T-helper 2 cell treated with Interferon-gamma antibody and Interleukin-4, amounts not matched to agents 5 μg/mL and 100 μg/mL, for 36 hours (primary cell): ENCODE measurements at regions not wholly inside any gene's neighbourhood (a gene's known extent, or its start where the extent isn't known, plus 50 kb on each side); places are given as distances from the start of the nearest gene placed in this dataset.

ENCODE experiments used
- DNase-seq: peaks from one replicate; pipeline ENCODE4 v3.0.0; 2021; ENCODE audit warnings: low spot score
- H3K27ac Mint-ChIP-seq: one replicate; pipeline ENCODE4 v1.8.0; 2021; ENCODE audit warnings: mild to moderate bottlenecking, mixed read lengths
- H3K27me3 Mint-ChIP-seq: one replicate; pipeline ENCODE4 v1.8.0; 2021; ENCODE audit warnings: low read depth, mixed read lengths
- H3K36me3 Mint-ChIP-seq: one replicate; pipeline ENCODE4 v1.8.0; 2021; ENCODE audit warnings: low read depth, mixed read lengths
- H3K4me1 Mint-ChIP-seq: one replicate; pipeline ENCODE4 v1.8.0; 2021; ENCODE audit warnings: low read depth, mixed read lengths
- H3K4me3 Mint-ChIP-seq: one replicate; pipeline ENCODE4 v1.8.0; 2022; ENCODE audit warnings: mild to moderate bottlenecking, moderate library complexity, mixed read lengths
- H3K9me3 Mint-ChIP-seq: one replicate; pipeline ENCODE4 v1.8.0; 2021; ENCODE audit warnings: mixed read lengths

DNA sequence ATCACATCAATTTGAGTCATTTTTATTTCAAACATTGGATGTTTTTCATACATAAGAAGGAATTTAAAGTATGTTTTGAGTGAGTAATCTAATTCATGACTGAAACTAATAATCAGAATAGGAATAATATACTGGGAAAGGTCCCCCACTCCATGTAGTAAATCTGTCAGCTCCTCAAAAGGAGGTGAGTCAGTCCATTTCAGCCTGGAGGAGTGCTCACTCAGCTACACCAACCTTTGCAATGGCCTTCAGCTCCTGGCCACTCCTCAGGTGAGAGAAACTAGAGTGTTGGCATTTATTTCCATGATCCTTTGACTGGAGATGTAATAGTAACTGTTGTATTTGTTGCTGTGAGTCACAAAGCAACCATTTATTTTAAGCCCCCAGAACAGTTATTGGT lies 744.9 kb upstream of the ARRDC4 start:
- H3K4me1 Mint-ChIP-seq = no peaks in the 10 kb centered on the region
- no peaks in the 10 kb centered on the region for H3K36me3 Mint-ChIP-seq
- no peaks in the 10 kb centered on the region for H3K27me3 Mint-ChIP-seq

DNA sequence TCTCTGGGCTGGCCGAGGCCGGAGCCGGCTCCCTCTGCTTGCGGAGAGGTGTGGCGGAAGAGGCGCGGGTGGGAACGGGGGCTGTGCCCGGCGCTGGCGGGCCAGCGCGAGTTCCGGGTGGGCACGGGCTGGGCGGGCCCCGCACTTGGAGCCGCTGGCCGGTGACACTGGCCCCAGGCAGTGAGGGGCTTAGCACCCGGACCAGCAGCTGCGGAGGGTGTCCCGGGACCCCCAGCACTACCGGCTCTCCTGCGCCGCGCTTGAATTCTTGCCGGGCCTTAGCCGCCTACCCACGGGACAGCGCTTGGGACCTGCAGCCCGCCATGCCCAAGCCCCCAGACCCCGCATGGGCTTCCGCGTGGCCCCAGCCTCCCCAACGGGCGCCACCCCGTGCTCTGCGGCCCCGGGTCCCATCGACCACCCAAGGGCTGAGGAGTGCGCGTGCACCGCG lies 736.3 kb upstream of the ARRDC4 start:
- no peak overlapping the region for H3K4me3 Mint-ChIP-seq
- no peaks in the 10 kb centered on the region for H3K4me1 Mint-ChIP-seq
- no peak for DNase-seq
- no peaks in the 10 kb centered on the region for H3K36me3 Mint-ChIP-seq
- no peak overlapping the region for H3K27ac Mint-ChIP-seq
- peaks cover 3% of the 10 kb centered on the region for H3K9me3 Mint-ChIP-seq
- no peaks in the 10 kb centered on the region for H3K27me3 Mint-ChIP-seq

More for the DNA sequence above, 744.9 kb upstream of the ARRDC4 start:
- H3K27ac Mint-ChIP-seq = no peak overlapping the region
- no peak for DNase-seq
- H3K4me3 Mint-ChIP-seq = no peak overlapping the region
- H3K9me3 Mint-ChIP-seq = no peaks in the 10 kb centered on the region

DNA sequence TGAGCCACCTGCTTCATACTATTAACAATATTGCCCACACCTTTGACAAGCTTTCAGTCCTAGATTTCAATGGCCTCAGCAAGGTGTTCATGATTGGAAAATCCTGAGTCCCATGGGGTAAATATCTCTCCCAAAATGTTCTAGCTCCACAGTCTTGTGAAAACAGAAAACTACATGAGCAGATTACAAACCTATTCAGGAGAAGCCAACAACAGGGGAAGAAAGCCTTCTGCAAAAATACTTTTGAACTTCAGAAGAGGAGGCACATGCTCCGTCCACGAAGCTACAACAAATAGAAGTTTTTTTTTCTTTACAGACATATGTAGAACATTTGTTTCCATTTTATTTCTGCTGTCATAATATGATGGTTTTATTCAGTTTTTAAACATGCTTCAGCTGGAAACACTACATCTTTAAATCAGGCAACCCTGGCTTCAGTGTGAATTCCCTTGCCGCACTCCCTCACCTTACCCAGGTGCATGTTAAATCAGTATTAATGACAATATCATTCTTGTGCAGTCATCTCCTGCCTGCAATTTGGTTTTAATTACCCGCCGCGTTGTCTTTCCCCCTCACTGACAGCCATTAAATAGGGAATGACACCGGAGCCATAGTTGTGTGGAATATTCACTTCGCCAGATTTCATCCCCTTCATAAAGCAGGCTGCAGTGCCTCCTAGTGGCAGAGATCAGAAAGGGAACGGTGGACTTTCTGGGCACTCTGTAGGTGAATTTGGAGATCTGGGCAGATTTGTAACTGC lies 725.5 kb upstream of the ARRDC4 start:
- Mint-ChIP-seq H3K27ac (no peak overlapping the region), H3K9me3 (no peaks in the 10 kb centered on the region), H3K36me3 (no peaks in the 10 kb centered on the region), H3K4me3 (no peak overlapping the region), H3K4me1 (no peaks in the 10 kb centered on the region), H3K27me3 (no peaks in the 10 kb centered on the region)
- peak; percentile 5 for DNase-seq

DNA sequence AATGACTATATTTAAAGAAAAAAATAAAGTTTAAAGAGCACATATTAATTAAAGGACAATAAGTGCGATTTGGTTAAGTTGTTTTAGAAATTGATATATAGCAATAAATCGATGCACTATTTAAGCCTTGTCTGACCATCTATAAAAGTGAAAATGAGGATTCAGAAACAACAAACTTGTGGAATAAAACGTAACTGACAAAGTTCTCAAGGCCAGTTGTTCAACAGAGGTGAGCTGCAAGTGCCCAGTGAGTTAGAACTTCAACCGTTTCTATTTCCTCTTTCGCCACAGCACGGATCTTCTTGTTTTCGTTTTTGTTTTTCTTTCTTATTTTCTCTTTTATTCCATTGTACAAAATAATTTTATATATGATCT lies 724.9 kb upstream of the ARRDC4 start:
- no peaks in the 10 kb centered on the region for H3K4me1 Mint-ChIP-seq
- DNase-seq = no peak
- no peaks in the 10 kb centered on the region for H3K9me3 Mint-ChIP-seq
- no peaks in the 10 kb centered on the region for H3K36me3 Mint-ChIP-seq
- no peak overlapping the region for H3K27ac Mint-ChIP-seq
- H3K4me3 Mint-ChIP-seq = no peak overlapping the region
- H3K27me3 Mint-ChIP-seq = no peaks in the 10 kb centered on the region

DNA sequence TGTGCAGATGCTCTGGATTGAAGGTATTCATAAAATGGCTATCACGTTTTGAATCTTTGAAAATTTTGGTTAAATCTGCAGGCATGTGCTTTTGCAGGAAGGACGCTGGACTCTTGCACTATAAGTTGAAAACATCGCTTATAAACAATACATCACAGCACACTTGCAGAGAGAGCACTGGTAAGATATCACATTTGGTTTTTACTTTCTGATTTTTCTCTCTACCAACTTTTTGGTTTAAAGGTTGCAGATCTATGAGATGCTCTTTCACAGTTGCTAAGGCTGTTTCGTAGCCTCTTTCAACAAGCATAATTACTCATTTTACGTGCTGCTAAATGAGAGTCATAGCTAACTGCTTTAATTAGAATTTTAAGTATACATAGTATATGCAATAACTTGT lies 724.4 kb upstream of the ARRDC4 start:
- Mint-ChIP-seq H3K9me3 (no peaks in the 10 kb centered on the region), H3K36me3 (no peaks in the 10 kb centered on the region), H3K27ac (no peak overlapping the region), H3K4me3 (no peak overlapping the region), H3K4me1 (no peaks in the 10 kb centered on the region), H3K27me3 (no peaks in the 10 kb centered on the region)
- no peak for DNase-seq

DNA sequence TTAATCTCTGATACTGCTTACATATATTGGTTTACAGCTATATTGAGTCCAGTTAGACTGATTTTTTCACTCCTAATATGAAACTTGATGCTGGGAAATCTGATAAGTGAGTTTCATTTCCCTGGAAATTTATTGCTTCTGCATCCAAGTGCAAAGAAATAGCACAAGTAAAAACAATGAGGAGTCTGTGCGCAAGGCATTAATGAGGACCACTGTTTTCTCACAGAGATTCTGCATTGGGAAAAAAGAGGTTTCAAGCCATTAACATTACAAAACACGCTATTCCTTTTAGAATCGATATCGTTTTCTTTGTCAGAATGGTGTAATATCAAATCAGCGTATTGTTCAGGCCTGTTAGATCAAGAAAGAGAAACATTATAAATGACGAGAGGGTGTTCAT lies 723.3 kb upstream of the ARRDC4 start:
- Mint-ChIP-seq H3K4me1 (no peaks in the 10 kb centered on the region), H3K4me3 (no peak overlapping the region), H3K9me3 (no peaks in the 10 kb centered on the region), H3K27ac (no peak overlapping the region), H3K36me3 (no peaks in the 10 kb centered on the region), H3K27me3 (no peaks in the 10 kb centered on the region)
- DNase-seq = no peak

DNA sequence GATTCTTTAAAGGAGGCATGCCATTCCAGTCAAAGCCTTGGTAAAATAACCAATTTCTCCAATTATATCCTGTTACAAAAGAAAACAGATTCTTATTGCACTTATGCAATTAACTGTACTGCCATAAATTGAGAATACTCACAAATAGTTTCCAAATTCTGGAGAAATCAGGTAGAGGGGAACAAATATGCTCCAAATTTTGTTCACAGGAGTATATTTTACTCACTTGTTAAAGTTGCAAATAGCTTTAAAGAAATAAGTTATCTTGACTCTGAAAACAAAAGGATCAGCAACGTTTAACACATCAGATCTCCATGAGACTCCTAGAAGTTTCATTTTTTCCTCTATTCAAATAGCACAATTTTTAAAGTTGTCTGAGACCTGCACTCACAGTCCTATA lies 712.1 kb upstream of the ARRDC4 start:
- Mint-ChIP-seq H3K36me3 (no peaks in the 10 kb centered on the region), H3K4me1 (no peaks in the 10 kb centered on the region), H3K9me3 (peaks cover 11% of the 10 kb centered on the region), H3K4me3 (no peak overlapping the region), H3K27ac (no peak overlapping the region), H3K27me3 (no peaks in the 10 kb centered on the region)
- no peak for DNase-seq

DNA sequence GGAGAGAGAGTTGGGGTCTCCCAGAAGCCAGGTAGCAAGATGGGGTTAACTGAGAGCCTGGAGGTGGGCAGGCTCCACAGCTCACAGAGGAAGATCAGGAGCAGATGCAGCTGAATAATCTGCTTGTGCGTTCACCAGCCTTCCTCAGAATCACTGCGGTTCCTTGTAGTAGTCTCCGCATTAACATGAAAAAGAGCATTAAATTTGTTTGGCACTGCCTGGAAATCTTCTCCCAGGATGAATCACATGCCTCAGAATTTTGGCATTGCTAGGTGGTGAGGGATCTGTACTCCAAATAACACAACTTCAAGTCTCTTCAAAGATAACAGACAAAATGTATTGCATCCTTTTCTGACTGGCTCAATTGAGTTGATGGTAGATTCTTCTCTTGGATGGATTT lies 700.6 kb upstream of the ARRDC4 start:
- H3K36me3 Mint-ChIP-seq = no peaks in the 10 kb centered on the region
- no peaks in the 10 kb centered on the region for H3K27me3 Mint-ChIP-seq
- no peak for DNase-seq
- H3K4me1 Mint-ChIP-seq = no peaks in the 10 kb centered on the region
- no peak overlapping the region for H3K4me3 Mint-ChIP-seq
- no peak overlapping the region for H3K27ac Mint-ChIP-seq
- peaks cover 24% of the 10 kb centered on the region for H3K9me3 Mint-ChIP-seq

DNA sequence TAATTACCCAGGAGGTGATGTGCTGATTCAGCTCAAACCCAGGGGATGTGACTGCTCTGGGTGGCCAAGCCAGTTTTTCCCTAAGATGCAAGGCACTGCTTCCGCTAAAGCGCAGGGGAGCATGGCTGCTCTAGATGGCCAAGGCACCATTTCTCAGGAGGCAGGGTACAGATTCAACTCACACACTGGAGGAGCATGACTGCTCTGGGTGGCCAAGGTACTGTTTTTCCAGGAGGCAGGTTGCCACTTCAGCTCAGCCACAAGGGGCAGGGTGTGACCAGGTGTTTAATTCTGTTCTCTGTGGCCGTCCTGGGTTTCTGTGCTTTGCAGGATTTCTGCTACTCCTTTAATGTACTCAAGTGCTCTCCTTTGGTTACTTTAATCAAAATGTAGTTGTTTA lies 659.3 kb upstream of the ARRDC4 start:
- H3K27ac Mint-ChIP-seq = no peak overlapping the region
- peaks cover 10% of the 10 kb centered on the region for H3K9me3 Mint-ChIP-seq
- H3K4me1 Mint-ChIP-seq = no peaks in the 10 kb centered on the region
- DNase-seq = no peak
- no peaks in the 10 kb centered on the region for H3K36me3 Mint-ChIP-seq
- H3K4me3 Mint-ChIP-seq = no peak overlapping the region
- H3K27me3 Mint-ChIP-seq = no peaks in the 10 kb centered on the region

DNA sequence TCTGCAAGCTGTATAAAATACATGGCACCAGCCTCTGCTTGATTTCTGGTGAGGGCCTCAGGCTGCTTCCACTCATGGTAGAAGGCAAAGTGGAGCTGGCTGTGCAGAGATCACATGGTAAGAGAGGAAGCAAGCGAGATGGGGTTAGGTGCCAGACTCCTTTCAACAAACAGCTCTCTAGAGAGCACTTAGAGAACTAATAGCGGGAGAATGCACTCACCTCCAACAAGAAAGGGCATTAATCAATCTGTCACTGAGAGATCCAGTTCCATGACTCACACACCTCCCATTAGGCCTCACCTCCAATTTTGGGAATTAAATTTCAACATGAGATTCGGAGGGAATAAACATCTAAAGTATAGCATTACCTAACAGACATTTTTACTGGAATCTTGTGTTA lies 644.1 kb upstream of the ARRDC4 start:
- Mint-ChIP-seq H3K36me3 (no peaks in the 10 kb centered on the region), H3K9me3 (peaks cover 21% of the 10 kb centered on the region), H3K27ac (no peak overlapping the region), H3K27me3 (no peaks in the 10 kb centered on the region), H3K4me1 (no peaks in the 10 kb centered on the region), H3K4me3 (no peak overlapping the region)
- no peak for DNase-seq

DNA sequence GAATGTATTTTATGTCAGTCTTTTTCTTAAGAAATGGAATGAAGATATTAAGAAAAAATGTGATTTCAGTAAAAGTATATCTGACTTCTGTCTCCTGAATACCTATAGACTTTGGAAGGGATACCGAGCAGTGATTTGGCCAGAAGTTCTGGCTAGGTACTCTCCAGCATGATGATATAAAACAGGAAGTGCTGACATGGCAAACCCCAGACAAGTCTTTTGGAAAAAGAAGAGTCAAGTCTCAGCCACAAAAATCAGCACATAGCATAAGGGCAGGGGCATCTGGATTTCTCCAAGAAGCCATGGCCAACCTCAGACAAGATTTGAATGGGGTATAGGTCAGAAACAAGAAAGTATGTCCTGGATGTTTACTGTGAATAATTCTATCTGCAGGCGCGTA lies 643.3 kb upstream of the ARRDC4 start:
- no peak overlapping the region for H3K4me3 Mint-ChIP-seq

DNA sequence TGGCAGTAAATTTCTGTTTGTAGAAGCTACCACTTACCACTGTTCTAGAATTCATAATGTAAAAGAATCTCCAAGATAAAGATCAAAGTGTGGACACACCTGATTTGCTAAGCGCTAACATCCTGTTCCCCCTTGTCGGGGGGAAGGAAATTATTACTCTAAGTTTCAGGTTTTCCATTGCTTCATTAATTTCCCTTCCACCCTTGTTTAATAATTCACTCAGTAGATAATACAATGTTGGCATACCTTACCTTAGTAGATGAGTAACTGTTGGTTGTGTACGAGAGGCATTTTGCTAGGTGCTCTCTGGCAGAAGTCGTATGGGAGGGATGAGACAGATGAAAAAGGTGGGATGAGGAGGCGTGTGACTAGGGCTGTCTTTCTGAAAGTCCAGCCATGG lies 641.2 kb upstream of the ARRDC4 start:
- Mint-ChIP-seq H3K27me3 (no peaks in the 10 kb centered on the region), H3K4me3 (no peak overlapping the region), H3K4me1 (no peaks in the 10 kb centered on the region), H3K9me3 (peaks cover 26% of the 10 kb centered on the region), H3K27ac (no peak overlapping the region), H3K36me3 (no peaks in the 10 kb centered on the region)
- no peak for DNase-seq

More for the DNA sequence above, 643.3 kb upstream of the ARRDC4 start:
- H3K27ac Mint-ChIP-seq = no peak overlapping the region
- H3K9me3 Mint-ChIP-seq = peaks cover 26% of the 10 kb centered on the region
- no peak for DNase-seq
- no peaks in the 10 kb centered on the region for H3K36me3 Mint-ChIP-seq
- H3K4me1 Mint-ChIP-seq = no peaks in the 10 kb centered on the region
- no peaks in the 10 kb centered on the region for H3K27me3 Mint-ChIP-seq

DNA sequence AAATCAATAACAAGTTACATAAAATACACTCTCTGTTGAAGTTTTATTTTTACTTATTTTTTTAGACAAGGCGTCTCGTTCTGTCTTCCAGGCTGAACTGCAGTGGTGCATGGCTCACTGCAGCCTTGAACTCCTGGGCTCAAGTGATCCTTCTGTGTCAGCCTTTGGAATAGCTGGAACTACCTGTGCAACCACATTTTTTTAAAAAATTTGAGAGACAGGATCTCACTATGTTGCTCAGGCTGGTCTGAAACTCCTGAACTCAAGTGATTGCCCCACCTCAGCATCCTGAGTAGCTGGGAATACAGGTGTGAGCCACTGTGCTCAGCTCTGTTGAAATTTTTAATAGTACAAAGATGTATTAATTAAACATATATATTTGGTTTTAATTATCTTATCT lies 614.3 kb upstream of the ARRDC4 start:
- H3K27me3 Mint-ChIP-seq = no peaks in the 10 kb centered on the region
- H3K27ac Mint-ChIP-seq = no peak overlapping the region

DNA sequence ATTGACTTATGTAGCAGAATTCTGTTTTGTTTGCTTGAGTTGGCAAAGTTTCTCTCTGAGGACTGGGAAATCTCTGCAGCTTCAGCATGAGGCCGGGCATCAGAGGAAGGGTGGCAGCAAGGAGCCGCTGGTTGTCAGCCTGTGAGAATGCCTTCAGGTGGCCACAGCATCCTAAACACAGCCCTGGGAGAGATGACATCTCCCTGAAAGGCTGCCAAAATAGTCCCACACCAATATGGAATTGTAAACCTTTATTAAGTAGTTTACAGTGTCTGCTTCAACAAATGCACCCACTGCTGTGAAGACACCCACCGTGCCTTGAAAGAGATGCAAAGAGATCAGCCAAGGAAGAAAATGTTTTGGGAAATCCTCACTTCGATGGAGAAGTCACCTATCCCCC lies 609.7 kb upstream of the ARRDC4 start:
- DNase-seq = no peak
- peaks cover 32% of the 10 kb centered on the region for H3K9me3 Mint-ChIP-seq
- no peaks in the 10 kb centered on the region for H3K4me1 Mint-ChIP-seq
- no peaks in the 10 kb centered on the region for H3K36me3 Mint-ChIP-seq
- H3K27me3 Mint-ChIP-seq = no peaks in the 10 kb centered on the region
- no peak overlapping the region for H3K4me3 Mint-ChIP-seq
- no peak overlapping the region for H3K27ac Mint-ChIP-seq

More for the DNA sequence above, 614.3 kb upstream of the ARRDC4 start:
- Mint-ChIP-seq H3K36me3 (no peaks in the 10 kb centered on the region), H3K4me1 (no peaks in the 10 kb centered on the region), H3K9me3 (peaks cover 19% of the 10 kb centered on the region), H3K4me3 (no peak overlapping the region)
- DNase-seq = no peak

DNA sequence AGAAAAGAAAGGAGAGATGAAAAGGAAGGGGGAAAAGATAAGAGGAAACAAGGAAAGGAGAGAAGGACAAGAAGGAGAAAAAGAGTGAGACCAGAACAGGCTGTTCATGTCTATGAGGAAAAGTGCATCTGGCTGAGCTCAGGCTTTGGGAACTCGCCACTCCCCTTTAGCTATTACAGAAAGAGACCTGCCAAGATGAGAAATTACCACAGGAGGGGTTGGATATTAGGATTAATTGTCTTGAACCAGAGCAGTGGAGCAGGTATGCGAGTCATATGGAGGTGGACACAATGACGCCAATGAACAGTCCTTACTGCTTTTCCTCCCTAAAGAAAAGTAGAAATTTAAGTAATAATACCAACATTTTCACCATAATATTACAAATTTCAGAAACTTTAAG lies 577.0 kb upstream of the ARRDC4 start:
- Mint-ChIP-seq H3K4me1 (no peaks in the 10 kb centered on the region), H3K27ac (no peak overlapping the region)

More for the DNA sequence above, 577.0 kb upstream of the ARRDC4 start:
- no peak overlapping the region for H3K4me3 Mint-ChIP-seq
- no peak for DNase-seq
- H3K27me3 Mint-ChIP-seq = no peaks in the 10 kb centered on the region
- H3K36me3 Mint-ChIP-seq = no peaks in the 10 kb centered on the region
- peaks cover 21% of the 10 kb centered on the region for H3K9me3 Mint-ChIP-seq
